RWPE2 (cell line): ENCODE measurements at regions not wholly inside any gene's neighbourhood (a gene's known extent, or its start where the extent isn't known, plus 50 kb on each side); places are given as distances from the start of the nearest gene placed in this dataset.

Experiments used
- ATAC-seq: fragments of 200-7000 bp; cut with Tn5 transposase; 3 replicates; pipeline ENCODE4 v1.9.1; 2021; ENCODE audit warnings: low read depth
- DNase-seq: peaks from one replicate; pipeline ENCODE4 v3.0.0-alpha.2; 2020; ENCODE audit warnings: low spot score
- H3K27ac ChIP-seq: fragments of 450-650 bp; 2 replicates; pipeline ENCODE4 v1.5.1; 2017; ENCODE audit warnings: mild to moderate bottlenecking; ENCODE audit not compliant: poor library complexity, severe bottlenecking
- H3K27me3 ChIP-seq: fragments of 250-450 bp; sonication (Bioruptor Pico); 2 replicates; pipeline ENCODE4 v1.5.1; 2021; ENCODE audit warnings: mild to moderate bottlenecking, moderate library complexity; ENCODE audit not compliant: insufficient read depth, poor library complexity, severe bottlenecking
- H3K36me3 ChIP-seq: fragments of 250-450 bp; sonication (Bioruptor Pico); 2 replicates; pipeline ENCODE4 v1.5.1; 2020; ENCODE audit warnings: low read depth, mild to moderate bottlenecking, moderate library complexity
- H3K4me1 ChIP-seq: fragments of 250-450 bp; sonication (Bioruptor Pico); 2 replicates; pipeline ENCODE4 v1.5.1; 2021; ENCODE audit warnings: mild to moderate bottlenecking, moderate library complexity; ENCODE audit not compliant: insufficient read depth, poor library complexity, severe bottlenecking
- H3K4me3 ChIP-seq: fragments of 250-450 bp; sonication (Bioruptor Pico); 2 replicates; pipeline ENCODE4 v1.5.1; 2021; ENCODE audit warnings: mild to moderate bottlenecking, moderate library complexity; ENCODE audit not compliant: severe bottlenecking
- H3K9me3 ChIP-seq: fragments of 250-450 bp; sonication (Bioruptor Pico); 2 replicates; pipeline ENCODE4 v1.5.1; 2021; ENCODE audit warnings: mild to moderate bottlenecking, moderate library complexity; ENCODE audit not compliant: severe bottlenecking
- CTCF ChIP-seq: fragments of 450-650 bp; IDR thresholded peaks from one replicate; pipeline ENCODE4 v1.5.1; 2017; ENCODE audit warnings: mild to moderate bottlenecking, moderate library complexity; ENCODE audit not compliant: poor library complexity, severe bottlenecking

GRCh38 chr7:69192134-69192533 is 406.1 kb upstream of the AUTS2 start:
- no peaks in the 10 kb centered on the region for H3K36me3 ChIP-seq
- ATAC-seq (no peak), DNase-seq (no peak)
- no peaks in the 10 kb centered on the region for H3K27me3 ChIP-seq
- no peak overlapping the region for H3K27ac ChIP-seq
- H3K4me3 ChIP-seq: no peak overlapping the region
- no peak for TF ChIP-seq CTCF
- H3K9me3 ChIP-seq: no peaks in the 10 kb centered on the region
- no peaks in the 10 kb centered on the region for H3K4me1 ChIP-seq

- no peak overlapping the region for H3K27ac ChIP-seq
- DNase-seq: no peak
Observed at GRCh38 chr7:69193061-69193460, 405.2 kb upstream of the AUTS2 start.

GRCh38 chr7:69196593-69196992 is 401.7 kb upstream of the AUTS2 start:
- H3K4me3 ChIP-seq: no peak overlapping the region
- no peak for DNase-seq
- TF ChIP-seq CTCF: no peak

More at GRCh38 chr7:69193061-69193460, 405.2 kb upstream of the AUTS2 start:
- Histone ChIP-seq H3K36me3 (no peaks in the 10 kb centered on the region), H3K4me1 (no peaks in the 10 kb centered on the region), H3K4me3 (no peak overlapping the region), H3K27me3 (no peaks in the 10 kb centered on the region), H3K9me3 (no peaks in the 10 kb centered on the region)
- TF ChIP-seq CTCF: no peak
- ATAC-seq: no peak

GRCh38 chr7:69198250-69198649 is 400.0 kb upstream of the AUTS2 start:
- TF ChIP-seq CTCF: no peak
- no peaks in the 10 kb centered on the region for H3K9me3 ChIP-seq
- no peak overlapping the region for H3K4me3 ChIP-seq

More at GRCh38 chr7:69196593-69196992, 401.7 kb upstream of the AUTS2 start:
- Histone ChIP-seq H3K27ac (no peak overlapping the region), H3K27me3 (no peaks in the 10 kb centered on the region), H3K4me1 (no peaks in the 10 kb centered on the region), H3K36me3 (no peaks in the 10 kb centered on the region), H3K9me3 (no peaks in the 10 kb centered on the region)
- ATAC-seq: no peak

GRCh38 chr7:69199041-69199440 is 399.2 kb upstream of the AUTS2 start:
- no peak for DNase-seq
- no peaks in the 10 kb centered on the region for H3K9me3 ChIP-seq
- no peak for ATAC-seq
- H3K27me3 ChIP-seq: no peaks in the 10 kb centered on the region
- no peaks in the 10 kb centered on the region for H3K36me3 ChIP-seq
- no peak for TF ChIP-seq CTCF
- H3K4me3 ChIP-seq: no peak overlapping the region
- no peaks in the 10 kb centered on the region for H3K4me1 ChIP-seq
- H3K27ac ChIP-seq: no peak overlapping the region

More at GRCh38 chr7:69198250-69198649, 400.0 kb upstream of the AUTS2 start:
- Histone ChIP-seq H3K27me3 (no peaks in the 10 kb centered on the region), H3K27ac (no peak overlapping the region), H3K36me3 (no peaks in the 10 kb centered on the region), H3K4me1 (no peaks in the 10 kb centered on the region)
- no peak for DNase-seq
- ATAC-seq: no peak
